Loucy (cell line): ENCODE measurements at regions not wholly inside any gene's neighbourhood (a gene's known extent, or its start where the extent isn't known, plus 50 kb on each side); places are given as distances from the start of the nearest gene placed in this dataset.

Source experiments
- H2AFZ ChIP-seq: fragments of 200-600 bp; sonication (generic); 2 replicates; pipeline ENCODE4 v1.6.0; 2016; ENCODE audit warnings: antibody characterized with exemption, mild to moderate bottlenecking, low read length, moderate library complexity
- H3F3A ChIP-seq: fragments of 200-600 bp; 2 replicates; pipeline ENCODE4 v1.6.0; 2016; ENCODE audit warnings: antibody characterized with exemption, low read depth, mild to moderate bottlenecking
- H3K27me3 ChIP-seq: fragments of 200-600 bp; sonication (generic); 2 replicates; pipeline ENCODE4 v1.6.1; 2014; ENCODE audit warnings: low read length, mild to moderate bottlenecking; ENCODE audit not compliant: insufficient read depth, poor library complexity, severe bottlenecking
- H3K36me3 ChIP-seq: fragments of 200-600 bp; sonication (generic); 2 replicates; pipeline ENCODE4 v1.6.1; 2016; ENCODE audit warnings: low read length; ENCODE audit not compliant: insufficient read depth
- H3K4me1 ChIP-seq: fragments of 200-600 bp; sonication (generic); 2 replicates; pipeline ENCODE4 v1.5.1; 2014; ENCODE audit warnings: low read length, mild to moderate bottlenecking; ENCODE audit not compliant: insufficient read depth, poor library complexity, severe bottlenecking
- H3K4me2 ChIP-seq: fragments of 200-600 bp; sonication (generic); 2 replicates; pipeline ENCODE4 v1.6.0; 2014; ENCODE audit warnings: antibody characterized with exemption, low read length, low read depth, mild to moderate bottlenecking; ENCODE audit not compliant: poor library complexity, severe bottlenecking
- H3K4me3 ChIP-seq: fragments of 200-600 bp; sonication (generic); 2 replicates; pipeline ENCODE4 v1.5.1; 2014; ENCODE audit warnings: low read length, mild to moderate bottlenecking, mixed read lengths; ENCODE audit not compliant: poor library complexity, severe bottlenecking
- H3K79me2 ChIP-seq: fragments of 200-600 bp; sonication (generic); 2 replicates; pipeline ENCODE4 v1.6.1; 2014; ENCODE audit warnings: low read length; ENCODE audit not compliant: insufficient read depth
- H3K9ac ChIP-seq: fragments of 200-600 bp; sonication (generic); 2 replicates; pipeline ENCODE4 v1.6.0; 2014; ENCODE audit warnings: mild to moderate bottlenecking, low read depth, low read length, moderate library complexity; ENCODE audit not compliant: poor library complexity, severe bottlenecking
- H3K9me2 ChIP-seq: fragments of 200-600 bp; sonication (generic); replicated peaks from 2 replicates; pipeline ENCODE4 v1.6.1; 2016; ENCODE audit warnings: low read depth, low read length, mixed read lengths
- H3K9me3 ChIP-seq: fragments of 200-600 bp; sonication (generic); 2 replicates; pipeline ENCODE4 v1.6.1; 2014; ENCODE audit warnings: mild to moderate bottlenecking, antibody characterized with exemption, low read length, low read depth; ENCODE audit not compliant: insufficient read depth
- H4K20me1 ChIP-seq: fragments of 200-600 bp; sonication (generic); 2 replicates; pipeline ENCODE4 v1.6.0; 2014; ENCODE audit warnings: antibody characterized with exemption, low read length, mild to moderate bottlenecking; ENCODE audit not compliant: insufficient read depth, poor library complexity, severe bottlenecking
- CTCF ChIP-seq: fragments of 200-600 bp; sonication (generic); conservative IDR thresholded peaks from 2 replicates; pipeline ENCODE4 v1.5.1; 2014; ENCODE audit warnings: mild to moderate bottlenecking, antibody characterized with exemption, low read length
- EZH2phosphoT487 ChIP-seq: fragments of 200-600 bp; IDR thresholded peaks from 2 replicates; pipeline ENCODE4 v1.6.1; 2018; ENCODE audit warnings: antibody characterized with exemption, mild to moderate bottlenecking, moderate library complexity, borderline replicate concordance

- no peaks in the 10 kb centered on the region for H3K36me3 ChIP-seq
- no peaks in the 10 kb centered on the region for H3K9me2 ChIP-seq
- H3K9me3 ChIP-seq, result no peaks in the 10 kb centered on the region
- H2AFZ ChIP-seq, result no peak overlapping the region
- no peaks in the 10 kb centered on the region for H3K27me3 ChIP-seq
- H3K79me2 ChIP-seq, result no peaks in the 10 kb centered on the region
- H3K4me2 ChIP-seq, result no peak overlapping the region
- no peak overlapping the region for H3K4me3 ChIP-seq
- no peak overlapping the region for H3K9ac ChIP-seq
- TF ChIP-seq CTCF (no peak), EZH2phosphoT487 (no peak)
- H3F3A ChIP-seq, result no peaks in the 10 kb centered on the region
- H4K20me1 ChIP-seq, result no peaks in the 10 kb centered on the region
- H3K4me1 ChIP-seq, result no peaks in the 10 kb centered on the region
These were observed 430.9 kb downstream of the HLX start for GRCh38 chr1:221310180-221310579.

GRCh38 chr1:221315330-221315729 is 426.6 kb downstream of the DUSP10 start:
- Histone ChIP-seq H3F3A (no peaks in the 10 kb centered on the region), H3K4me1 (no peaks in the 10 kb centered on the region), H3K27me3 (no peaks in the 10 kb centered on the region), H3K9ac (no peak overlapping the region), H3K36me3 (no peaks in the 10 kb centered on the region), H3K4me2 (no peak overlapping the region), H3K4me3 (no peak overlapping the region), H2AFZ (no peak overlapping the region), H3K9me3 (no peaks in the 10 kb centered on the region), H3K9me2 (no peaks in the 10 kb centered on the region), H4K20me1 (no peaks in the 10 kb centered on the region), H3K79me2 (no peaks in the 10 kb centered on the region)
- TF ChIP-seq CTCF (no peak), EZH2phosphoT487 (no peak)

GRCh38 chr1:221316491-221317056 is 425.3 kb downstream of the DUSP10 start:
- H3K4me1 ChIP-seq, result no peaks in the 10 kb centered on the region
- H2AFZ ChIP-seq, result no peak overlapping the region
- no peak overlapping the region for H3K4me3 ChIP-seq
- H3K9me2 ChIP-seq, result no peaks in the 10 kb centered on the region
- no peaks in the 10 kb centered on the region for H3K79me2 ChIP-seq
- TF ChIP-seq CTCF (no peak), EZH2phosphoT487 (no peak)
- no peaks in the 10 kb centered on the region for H3K9me3 ChIP-seq
- H3K4me2 ChIP-seq, result no peak overlapping the region
- H3K9ac ChIP-seq, result no peak overlapping the region
- H3K27me3 ChIP-seq, result no peaks in the 10 kb centered on the region
- H3K36me3 ChIP-seq, result no peaks in the 10 kb centered on the region
- H3F3A ChIP-seq, result no peaks in the 10 kb centered on the region
- H4K20me1 ChIP-seq, result no peaks in the 10 kb centered on the region
